Ovary (tissue), 7 donors: ENCODE measurements at regions not wholly inside any gene's neighbourhood (a gene's known extent, or its start where the extent isn't known, plus 50 kb on each side); places are given as distances from the start of the nearest gene placed in this dataset.

Source experiments
- DNase-seq, 5 donors: peaks; one replicate each; pipeline ENCODE4 v3.0.0-alpha.2; 2019 to 2020
- H3K27ac ChIP-seq, 2 donors: fragments of 200-600 bp; one replicate each; pipeline versions ENCODE4 v1.5.1 to v1.8.0; 2019 to 2022
- H3K27me3 ChIP-seq: fragments of 200-600 bp; one replicate; pipeline ENCODE4 v1.8.0; 2022
- H3K36me3 ChIP-seq: fragments of 200-600 bp; sonication (generic); one replicate; pipeline ENCODE4 v1.5.1; 2019
- H3K4me1 ChIP-seq: one replicate; pipeline ENCODE4 v1.8.1; 2013; ENCODE audit warnings: mild to moderate bottlenecking, moderate library complexity; ENCODE audit not compliant: insufficient read depth
- H3K4me3 ChIP-seq: fragments of 200-600 bp; sonication (generic); one replicate; pipeline ENCODE4 v1.5.1; 2017
- H3K9me3 ChIP-seq, 2 donors: fragments of 200-600 bp in 1 of 2; sonication (generic) in 1 of 2; one replicate each; pipeline versions ENCODE4 v1.5.1 to v1.8.1; 2013 to 2019; ENCODE audit warnings: mild to moderate bottlenecking in 1 of 2, moderate library complexity in 1 of 2
- EP300 ChIP-seq: sonication (generic); formaldehyde crosslinking; IDR thresholded peaks from one replicate; pipeline ENCODE4 v1.6.1; 2017; ENCODE audit warnings: antibody characterized with exemption
- POLR2A ChIP-seq: fragments of 450-650 bp; IDR thresholded peaks from one replicate; pipeline ENCODE4 v1.6.1; 2017; ENCODE audit warnings: antibody characterized with exemption, mild to moderate bottlenecking, moderate library complexity
- WGBS, 3 donors: extraction: QIAGEN DNeasy Blood & Tissue Kit in 1 of 3; methylation state at CpG; one replicate each; pipeline versions ENCODE4 v1.1.5 to v1.1.7; 2013 to 2017; 5-methylcytosine and 5-hydroxymethylcytosine counted together
- intact Hi-C, 4 donors: fragments of 100-400 bp; cut with DNase I; formaldehyde crosslinking; loops; one replicate each; pipeline versions ENCODE4 v1.11.0 to v1.15.1; 2022 to 2023
- TF ChIP-seq, protein P1 (sequence below), 3 donors: fragments of 450-650 bp in 2 of 3; fragments of 200-600 bp in 1 of 3; IDR thresholded peaks; one replicate each; pipeline versions ENCODE4 v1.5.1 to v1.8.0; 2016 to 2022; ENCODE audit warnings: antibody characterized with exemption in 3 of 3, mild to moderate bottlenecking in 1 of 3
- donor health status: DM: no; HTN: no; CAD: no; lungs with moderate emphysema.
- donor health status: DM: no; HTN: no; CAD: no.
- donor health status: Bipolar disorder and iron deficiency.
- donor health status: DM: no; HTN: no; CAD: no.
- donor health status: DM: yes; HTN: yes; CAD: no.

DNA sequence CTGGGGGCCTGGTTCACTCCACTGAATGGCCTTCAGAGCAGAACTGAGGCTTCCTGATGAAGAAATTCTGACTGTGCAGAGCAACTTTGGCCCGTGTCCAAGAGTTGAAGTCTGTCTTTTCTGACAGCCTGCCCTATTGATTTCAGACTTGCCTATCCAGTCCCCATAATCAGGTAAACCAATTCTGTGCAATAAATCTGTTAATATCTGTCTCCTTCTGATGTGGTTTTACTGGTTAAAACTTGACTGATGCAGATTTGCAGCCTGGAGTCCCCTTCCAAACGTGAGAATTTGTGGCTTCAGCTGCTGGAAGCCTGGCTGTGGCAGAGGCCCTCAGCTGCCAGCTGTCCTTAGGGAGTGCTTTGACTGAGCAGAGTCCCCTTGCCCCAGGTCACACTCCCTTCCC, 283.9 kb upstream of the ANKRD55 start:
- Histone ChIP-seq H3K27me3 (no peaks in the 10 kb centered on the region), H3K9me3 (no peaks in the 10 kb centered on the region), H3K36me3 (no peaks in the 10 kb centered on the region), H3K4me1 (no peaks in the 10 kb centered on the region), H3K4me3 (no peak overlapping the region), H3K27ac (no peak overlapping the region)
- TF ChIP-seq, protein P1, sequence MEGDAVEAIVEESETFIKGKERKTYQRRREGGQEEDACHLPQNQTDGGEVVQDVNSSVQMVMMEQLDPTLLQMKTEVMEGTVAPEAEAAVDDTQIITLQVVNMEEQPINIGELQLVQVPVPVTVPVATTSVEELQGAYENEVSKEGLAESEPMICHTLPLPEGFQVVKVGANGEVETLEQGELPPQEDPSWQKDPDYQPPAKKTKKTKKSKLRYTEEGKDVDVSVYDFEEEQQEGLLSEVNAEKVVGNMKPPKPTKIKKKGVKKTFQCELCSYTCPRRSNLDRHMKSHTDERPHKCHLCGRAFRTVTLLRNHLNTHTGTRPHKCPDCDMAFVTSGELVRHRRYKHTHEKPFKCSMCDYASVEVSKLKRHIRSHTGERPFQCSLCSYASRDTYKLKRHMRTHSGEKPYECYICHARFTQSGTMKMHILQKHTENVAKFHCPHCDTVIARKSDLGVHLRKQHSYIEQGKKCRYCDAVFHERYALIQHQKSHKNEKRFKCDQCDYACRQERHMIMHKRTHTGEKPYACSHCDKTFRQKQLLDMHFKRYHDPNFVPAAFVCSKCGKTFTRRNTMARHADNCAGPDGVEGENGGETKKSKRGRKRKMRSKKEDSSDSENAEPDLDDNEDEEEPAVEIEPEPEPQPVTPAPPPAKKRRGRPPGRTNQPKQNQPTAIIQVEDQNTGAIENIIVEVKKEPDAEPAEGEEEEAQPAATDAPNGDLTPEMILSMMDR (IDR thresholded peaks at IDR 0.05), result no peak
- TF ChIP-seq EP300 (no peak), POLR2A (no peak)
- WGBS, 3 donors, result 35 to 63% (median 59%) methylated on average over 2 of the region's 2 CpGs
- no peak for DNase-seq
- intact Hi-C loops, result no loop called here

DNA sequence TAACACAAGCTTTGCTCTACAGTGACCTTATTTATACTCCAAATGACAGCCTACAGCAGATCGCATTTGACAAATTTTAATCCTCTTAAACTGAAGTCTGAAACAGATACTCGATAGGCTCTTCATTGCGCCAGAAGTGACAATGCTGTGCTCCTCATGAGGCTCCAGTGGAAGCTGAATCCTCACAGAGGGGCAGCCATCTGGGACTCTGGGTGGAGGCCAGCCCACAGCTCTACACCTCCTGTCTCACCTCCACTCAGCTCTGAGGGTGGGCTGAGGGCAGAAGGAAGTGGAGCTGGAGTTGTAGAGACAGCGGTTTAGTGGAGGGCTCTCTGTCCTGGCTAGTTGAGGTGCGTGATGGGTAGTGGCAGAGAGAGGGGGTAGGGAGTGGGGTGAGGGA, 283.3 kb upstream of the ANKRD55 start:
- Histone ChIP-seq H3K4me1 (no peaks in the 10 kb centered on the region), H3K9me3 (no peaks in the 10 kb centered on the region), H3K4me3 (no peak overlapping the region), H3K36me3 (no peaks in the 10 kb centered on the region), H3K27me3 (no peaks in the 10 kb centered on the region), H3K27ac (no peak overlapping the region)
- intact Hi-C loops, result no loop called here
- TF ChIP-seq POLR2A, result no peak
- DNase-seq, result no peak
- WGBS, 3 donors, result 97 to 99% (median 97%) methylated on average over 5 of the region's 5 CpGs

DNA sequence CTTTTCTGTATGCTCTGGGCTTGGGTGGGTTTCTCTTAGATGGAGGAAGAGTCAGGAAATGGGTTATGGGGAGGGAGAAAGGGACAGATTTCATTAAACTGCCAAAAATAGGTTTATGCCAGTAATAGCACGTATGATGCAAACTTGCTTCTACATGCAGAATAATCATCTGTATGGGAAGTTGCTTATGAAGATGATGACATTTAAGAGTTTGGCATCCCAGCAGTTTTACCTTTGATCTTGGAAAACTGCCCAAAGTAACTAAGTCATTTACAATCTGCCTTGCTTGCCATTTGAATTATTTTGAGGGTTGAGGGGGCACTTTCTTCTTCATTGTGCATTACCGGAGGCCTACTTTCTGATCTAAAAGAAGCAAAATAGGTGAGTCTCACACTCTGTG, 282.9 kb upstream of the ANKRD55 start:
- Histone ChIP-seq H3K4me1 (no peaks in the 10 kb centered on the region), H3K9me3 (no peaks in the 10 kb centered on the region), H3K27me3 (no peaks in the 10 kb centered on the region), H3K36me3 (no peaks in the 10 kb centered on the region), H3K27ac (no peak overlapping the region), H3K4me3 (no peak overlapping the region)
- TF ChIP-seq POLR2A (no peak), EP300 (no peak)
- intact Hi-C loops, result no loop called here
- no peak for DNase-seq
- WGBS, 3 donors, result 92 to 96% (median 94%) methylated on average over 2 of the region's 2 CpGs

DNA sequence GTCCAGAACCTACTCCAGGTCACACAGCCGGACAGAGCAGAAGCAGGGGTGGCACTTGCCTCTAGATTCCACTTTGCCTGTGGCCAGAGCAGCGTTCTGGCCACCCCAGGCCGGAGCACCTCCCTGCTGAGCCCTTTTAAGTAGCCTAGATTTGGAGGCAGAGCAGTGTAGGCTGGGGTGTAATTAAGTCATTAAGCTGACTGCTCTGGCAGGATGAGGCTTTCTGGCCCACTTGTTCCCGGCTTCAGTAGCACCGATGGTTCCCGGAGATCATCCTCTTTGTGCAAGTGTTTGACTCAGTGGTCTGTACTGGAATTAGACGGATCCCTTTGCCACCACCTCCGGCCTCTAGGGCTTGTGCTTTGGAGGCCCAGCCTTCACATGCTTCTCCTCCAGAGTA, 281.9 kb upstream of the ANKRD55 start:
- Histone ChIP-seq H3K27me3 (no peaks in the 10 kb centered on the region), H3K4me1 (no peaks in the 10 kb centered on the region), H3K4me3 (no peak overlapping the region), H3K36me3 (no peaks in the 10 kb centered on the region), H3K9me3 (no peaks in the 10 kb centered on the region), H3K27ac (no peak overlapping the region)
- 73 to 79% (median 74%) methylated on average over 8 of the region's 8 CpGs for WGBS, 3 donors
- DNase-seq, result no peak
- intact Hi-C loops, result no loop called here
- TF ChIP-seq POLR2A (no peak), EP300 (no peak)
- TF ChIP-seq, protein P1 (IDR thresholded peaks at IDR 0.05), result no peak

DNA sequence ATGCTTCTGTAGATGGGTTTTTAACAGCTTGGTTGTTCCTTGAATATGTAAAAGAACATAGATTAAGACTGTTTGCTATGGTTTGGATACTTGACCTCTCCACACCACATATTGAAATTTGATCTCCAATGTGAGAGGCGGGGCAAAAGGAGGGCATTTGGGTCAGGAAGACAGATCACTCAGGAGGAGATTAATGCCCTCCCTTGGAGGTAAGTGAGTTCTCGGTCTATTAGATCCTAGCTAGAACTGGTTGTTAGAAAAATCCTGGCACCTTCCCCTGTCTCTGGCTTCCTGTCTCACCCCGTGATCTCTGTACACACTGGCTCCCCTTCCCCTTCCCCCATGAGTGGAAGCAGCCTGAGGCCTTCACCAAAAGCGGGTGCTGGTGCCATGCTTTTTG, 281.1 kb upstream of the ANKRD55 start:
- H3K27ac ChIP-seq, result no peak overlapping the region
- 73 to 82% (median 81%) methylated on average over 4 of the region's 4 CpGs for WGBS, 3 donors
- no peaks in the 10 kb centered on the region for H3K36me3 ChIP-seq
- no peaks in the 10 kb centered on the region for H3K27me3 ChIP-seq
- H3K4me3 ChIP-seq, result no peak overlapping the region
- H3K9me3 ChIP-seq, result no peaks in the 10 kb centered on the region
- H3K4me1 ChIP-seq, result no peaks in the 10 kb centered on the region
- no peak for DNase-seq
- TF ChIP-seq POLR2A (no peak), EP300 (no peak)
- TF ChIP-seq, protein P1 (IDR thresholded peaks at IDR 0.05), result no peak
- intact Hi-C loops, result no loop called here

DNA sequence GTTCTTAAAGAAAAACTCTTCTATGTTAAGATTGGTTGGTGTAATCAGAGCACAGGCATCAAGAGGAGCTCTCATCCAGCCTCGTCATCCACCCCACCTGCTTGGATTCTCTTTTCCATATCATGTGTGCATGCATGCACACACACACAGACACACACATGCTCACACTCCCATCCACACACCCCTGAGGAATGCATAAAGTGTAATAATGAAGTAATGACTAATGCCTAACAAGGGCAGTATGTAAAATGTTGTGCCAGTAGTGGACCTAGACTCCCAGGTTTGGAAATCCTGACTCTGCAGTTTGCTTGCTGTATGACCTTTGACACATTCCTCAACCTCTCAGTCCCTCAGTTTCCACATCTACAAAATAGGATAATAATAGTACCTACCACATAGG, 280.0 kb upstream of the ANKRD55 start:
- intact Hi-C loops, result no loop called here
- no peak overlapping the region for H3K27ac ChIP-seq
- no peaks in the 10 kb centered on the region for H3K4me1 ChIP-seq
- no peak for TF ChIP-seq EP300
- TF ChIP-seq, protein P1 (IDR thresholded peaks at IDR 0.05), result no peak
- no peak for TF ChIP-seq POLR2A
- H3K9me3 ChIP-seq, result no peaks in the 10 kb centered on the region
- 0% methylated on average over 1 of the region's 1 CpG for WGBS, 3 donors
- no peaks in the 10 kb centered on the region for H3K27me3 ChIP-seq
- DNase-seq, result no peak
- H3K36me3 ChIP-seq, result no peaks in the 10 kb centered on the region
- H3K4me3 ChIP-seq, result no peak overlapping the region
